ENCODE measurements at regions not wholly inside any gene's neighbourhood (a gene's known extent, or its start where the extent isn't known, plus 50 kb on each side); places are given as distances from the start of the nearest gene placed in this dataset.
"Not testable (repeated sequence)": the region's sequence is repeated elsewhere in the genome, so short reads cannot be mapped to it uniquely, and the experiment has no call there.

DNA sequence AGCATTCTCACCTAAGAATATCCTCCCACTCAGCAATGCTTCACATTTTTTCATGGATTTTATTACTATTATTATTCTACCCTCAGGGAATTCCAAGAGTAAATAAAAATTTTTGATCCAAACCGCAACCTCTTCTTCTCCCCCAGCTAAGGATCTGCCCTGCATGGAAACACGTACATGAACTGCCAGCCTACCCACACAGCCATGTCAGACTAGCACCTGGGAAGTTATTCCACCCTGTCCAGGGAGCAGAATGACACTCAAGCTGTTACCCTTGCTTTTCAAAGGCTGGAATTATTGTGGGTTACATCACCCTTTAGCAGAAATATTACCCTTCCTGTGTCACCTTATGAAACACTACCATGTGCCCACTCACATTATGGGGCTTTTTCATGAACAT lies 227.3 kb upstream of the USP15 start:
- TF ChIP-seq, protein P1, sequence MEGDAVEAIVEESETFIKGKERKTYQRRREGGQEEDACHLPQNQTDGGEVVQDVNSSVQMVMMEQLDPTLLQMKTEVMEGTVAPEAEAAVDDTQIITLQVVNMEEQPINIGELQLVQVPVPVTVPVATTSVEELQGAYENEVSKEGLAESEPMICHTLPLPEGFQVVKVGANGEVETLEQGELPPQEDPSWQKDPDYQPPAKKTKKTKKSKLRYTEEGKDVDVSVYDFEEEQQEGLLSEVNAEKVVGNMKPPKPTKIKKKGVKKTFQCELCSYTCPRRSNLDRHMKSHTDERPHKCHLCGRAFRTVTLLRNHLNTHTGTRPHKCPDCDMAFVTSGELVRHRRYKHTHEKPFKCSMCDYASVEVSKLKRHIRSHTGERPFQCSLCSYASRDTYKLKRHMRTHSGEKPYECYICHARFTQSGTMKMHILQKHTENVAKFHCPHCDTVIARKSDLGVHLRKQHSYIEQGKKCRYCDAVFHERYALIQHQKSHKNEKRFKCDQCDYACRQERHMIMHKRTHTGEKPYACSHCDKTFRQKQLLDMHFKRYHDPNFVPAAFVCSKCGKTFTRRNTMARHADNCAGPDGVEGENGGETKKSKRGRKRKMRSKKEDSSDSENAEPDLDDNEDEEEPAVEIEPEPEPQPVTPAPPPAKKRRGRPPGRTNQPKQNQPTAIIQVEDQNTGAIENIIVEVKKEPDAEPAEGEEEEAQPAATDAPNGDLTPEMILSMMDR (IDR thresholded peaks at IDR 0.05; ENCODE audit: borderline replicate concordance, insufficient read depth, low read depth, low read length) = no peak
- H3K4me3 ChIP-seq (ENCODE audit: low read depth, low read length) = no peak overlapping the region

DNA sequence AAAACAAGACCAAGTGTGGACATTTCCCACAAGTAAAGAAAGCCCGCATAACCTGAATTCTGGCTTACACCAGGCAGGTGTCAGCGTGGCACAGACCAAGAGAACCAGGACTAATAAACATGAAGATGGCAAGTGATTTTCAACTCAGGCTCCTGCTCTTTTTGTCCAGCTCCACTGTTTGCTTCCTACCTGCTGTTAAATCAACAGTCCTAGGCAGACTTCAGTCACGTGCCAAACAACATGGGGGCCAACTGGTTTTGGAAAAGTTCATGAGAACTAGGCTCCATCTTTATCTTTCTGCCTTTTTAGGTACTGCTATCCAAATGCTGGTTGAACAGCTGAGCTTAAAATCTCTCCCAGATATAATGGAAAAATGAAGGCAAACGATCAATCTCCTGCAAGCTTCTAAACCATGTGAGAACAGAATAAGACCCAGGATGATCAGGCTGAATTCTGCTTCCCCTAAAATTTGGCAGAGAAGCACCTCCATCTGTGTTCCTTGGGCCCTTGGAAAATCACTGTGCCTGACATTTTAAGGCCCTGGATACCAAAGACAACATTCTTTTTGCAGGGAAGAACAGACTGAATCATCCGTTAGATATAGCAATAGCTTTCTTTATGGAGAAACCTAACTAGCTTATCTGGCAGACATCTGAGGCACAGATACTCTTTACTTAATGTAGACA lies 215.6 kb upstream of the USP15 start:
- no peak overlapping the region for H3K4me3 ChIP-seq (ENCODE audit: low read depth, low read length)
- TF ChIP-seq, protein P1 (IDR thresholded peaks at IDR 0.05; ENCODE audit: borderline replicate concordance, insufficient read depth, low read depth, low read length) = no peak

DNA sequence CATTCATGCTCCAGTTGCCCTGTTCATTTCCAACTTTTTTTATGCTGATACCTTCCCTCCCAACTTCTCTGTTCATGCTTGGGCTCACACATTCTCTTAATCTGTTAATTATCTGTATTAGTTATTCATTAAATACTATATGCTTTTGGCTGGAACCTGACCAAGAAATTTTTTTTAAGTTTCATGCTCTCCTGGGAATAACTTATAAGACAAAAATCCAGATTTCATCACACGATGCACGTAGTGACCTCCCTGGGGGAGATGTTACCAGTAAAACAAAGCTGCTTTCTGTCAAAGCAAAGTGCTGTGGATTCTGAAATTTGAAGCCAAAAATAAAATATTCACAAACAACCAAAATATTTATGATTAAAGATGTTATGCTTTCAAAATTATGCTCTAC lies 215.0 kb upstream of the USP15 start:
- TF ChIP-seq, protein P1 (IDR thresholded peaks at IDR 0.05; ENCODE audit: borderline replicate concordance, insufficient read depth, low read depth, low read length) = no peak

DNA sequence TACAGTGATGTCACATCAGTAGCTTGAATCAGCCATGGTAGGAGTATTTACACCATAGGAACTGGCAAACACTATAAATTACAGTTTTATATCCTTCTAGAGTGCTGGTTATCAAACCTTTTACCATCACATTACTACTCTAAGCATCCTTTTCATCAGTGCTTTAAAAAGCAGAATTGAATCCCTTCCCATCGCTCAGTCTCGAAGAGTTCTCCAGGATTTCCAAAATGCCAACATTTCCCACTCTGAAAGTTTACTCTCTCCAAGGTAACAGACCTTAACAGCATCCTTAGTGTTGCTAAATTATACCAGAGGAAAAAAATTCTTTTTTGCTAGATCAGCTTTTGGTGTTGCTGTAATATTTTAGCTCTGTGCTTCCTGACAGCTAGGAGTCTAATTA lies 209.4 kb upstream of the USP15 start:
- TF ChIP-seq, protein P1 (IDR thresholded peaks at IDR 0.05; ENCODE audit: borderline replicate concordance, insufficient read depth, low read depth, low read length) = no peak
- H3K4me3 ChIP-seq (ENCODE audit: low read depth, low read length) = no peak overlapping the region

More for the DNA sequence above, 215.0 kb upstream of the USP15 start:
- H3K4me3 ChIP-seq (ENCODE audit: low read depth, low read length) = no peak overlapping the region

DNA sequence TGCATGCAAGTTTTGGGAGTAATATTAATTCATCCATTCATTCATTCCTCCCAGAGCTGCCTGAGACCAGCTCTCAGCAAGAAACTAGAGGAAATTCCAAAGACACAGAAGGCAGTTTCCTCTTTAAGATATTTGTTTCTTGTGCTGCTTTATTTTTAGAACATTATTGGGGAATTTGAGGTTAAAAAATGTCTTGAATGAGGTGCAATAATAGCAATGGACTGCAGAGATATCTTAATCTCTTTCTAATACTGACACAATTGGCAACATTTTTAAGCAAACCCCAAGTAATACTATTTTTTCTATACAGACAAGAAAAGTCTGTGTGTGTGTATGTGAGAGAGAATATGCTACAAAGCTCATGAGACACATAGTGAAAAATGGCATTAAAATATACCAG lies 190.2 kb upstream of the USP15 start:
- TF ChIP-seq, protein P1 (IDR thresholded peaks at IDR 0.05; ENCODE audit: borderline replicate concordance, insufficient read depth, low read depth, low read length) = no peak
- no peak overlapping the region for H3K4me3 ChIP-seq (ENCODE audit: low read depth, low read length)

DNA sequence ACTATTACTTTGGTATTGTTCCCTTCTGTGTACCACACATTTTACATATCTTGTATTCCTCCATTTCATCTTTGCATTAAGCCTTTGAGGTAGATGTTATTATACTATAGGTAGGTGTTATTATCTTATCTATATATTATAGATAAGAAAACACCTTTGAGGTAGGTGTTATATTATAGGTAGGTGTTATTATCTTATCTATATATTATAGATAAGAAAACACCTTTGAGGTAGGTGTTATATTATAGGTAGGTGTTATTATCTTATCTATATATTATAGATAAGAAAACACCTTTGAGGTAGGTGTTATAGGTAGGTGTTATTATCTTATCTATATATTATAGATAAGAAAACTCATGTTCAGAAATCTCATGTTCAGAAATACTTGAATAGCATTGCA lies 187.0 kb upstream of the USP15 start:
- H3K4me3 ChIP-seq (ENCODE audit: low read depth, low read length) = not testable (repeated sequence)

DNA sequence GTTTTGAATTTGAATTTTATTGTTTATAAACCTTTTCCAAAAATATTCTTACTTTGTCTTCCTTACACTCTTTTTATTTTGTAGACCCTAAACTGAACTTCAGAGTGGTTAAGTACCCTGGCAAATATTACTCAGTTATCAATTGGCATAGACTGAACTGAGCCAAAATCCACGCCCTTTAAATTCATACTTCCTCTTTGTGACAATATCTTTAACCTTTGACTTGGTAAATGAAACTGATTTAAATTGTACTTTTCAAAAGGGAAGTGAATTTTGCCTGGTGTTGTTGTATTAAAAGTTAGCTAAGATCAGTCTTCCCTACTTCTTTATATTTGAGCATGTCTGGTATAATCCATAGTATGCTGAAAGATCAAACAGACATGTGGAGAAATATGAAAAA lies 184.3 kb upstream of the USP15 start:
- no peak overlapping the region for H3K4me3 ChIP-seq (ENCODE audit: low read depth, low read length)

More for the DNA sequence above, 184.3 kb upstream of the USP15 start:
- TF ChIP-seq, protein P1 (IDR thresholded peaks at IDR 0.05; ENCODE audit: borderline replicate concordance, insufficient read depth, low read depth, low read length) = no peak

All from GM12875 (cell line).